Kidney (tissue), 13 donors: ENCODE measurements at regions not wholly inside any gene's neighbourhood (a gene's known extent, or its start where the extent isn't known, plus 50 kb on each side); places are given as distances from the start of the nearest gene placed in this dataset.

Experiments used
- DNase-seq, 5 donors: peaks; one replicate each; pipeline ENCODE4 v3.0.0-alpha.2; 2013 to 2020
- FAIRE-seq: peaks from 2 replicates; lab custom pipeline; 2012; peaks lifted over from hg19 to GRCh38; lab: Jason Lieb, UNC
- H3K27ac ChIP-seq, 2 donors: one replicate each; pipeline ENCODE4 v1.7.0; 2013; ENCODE audit warnings: low read depth in 2 of 2, low read length in 2 of 2, inconsistent platforms in 1 of 2
- H3K27me3 ChIP-seq: one replicate; pipeline ENCODE4 v1.7.1; 2013; ENCODE audit warnings: low read length, inconsistent platforms; ENCODE audit not compliant: control insufficient read depth, insufficient read depth
- H3K36me3 ChIP-seq, 3 donors: one replicate each; pipeline versions ENCODE4 v1.7.0 to v1.7.1; 2013; ENCODE audit warnings: low read length in 3 of 3, control low read depth in 1 of 3, inconsistent platforms in 1 of 3; ENCODE audit not compliant: insufficient read depth in 3 of 3, control insufficient read depth in 2 of 3
- H3K4me1 ChIP-seq, 3 donors: one replicate each; pipeline versions ENCODE4 v1.7.0 to v1.7.1; 2013; ENCODE audit warnings: low read length in 3 of 3, inconsistent platforms in 1 of 3, low read depth in 1 of 3; ENCODE audit not compliant: control insufficient read depth in 2 of 3, insufficient read depth in 2 of 3
- H3K4me3 ChIP-seq, 3 donors: one replicate each; pipeline versions ENCODE4 v1.7.0 to v1.8.1; 2013; ENCODE audit warnings: low read length in 3 of 3, control low read depth in 1 of 3, inconsistent platforms in 1 of 3
- H3K9ac ChIP-seq, 3 donors: one replicate each; pipeline versions ENCODE4 v1.7.0 to v1.7.1; 2013; ENCODE audit warnings: low read length in 3 of 3, control low read depth in 1 of 3, inconsistent platforms in 1 of 3
- H3K9me3 ChIP-seq, 3 donors: one replicate each; pipeline versions ENCODE4 v1.7.0 to v1.7.1; 2013; ENCODE audit warnings: low read length in 3 of 3, control low read depth in 1 of 3, inconsistent platforms in 1 of 3; ENCODE audit not compliant: control insufficient read depth in 2 of 3, insufficient read depth in 1 of 3
- intact Hi-C: fragments of 100-400 bp; cut with DNase I; formaldehyde crosslinking; loops from one replicate; pipeline ENCODE4 v1.11.1; 2022
- TF ChIP-seq, protein P1 (sequence below): IDR thresholded peaks from 3 replicates; pipeline ENCODE4 v1.5.1; 2012; ENCODE audit warnings: mild to moderate bottlenecking, moderate library complexity, borderline replicate concordance; ENCODE audit not compliant: insufficient read depth; ENCODE audit errors: extremely low read depth
- donor health status: control.
- donor health status: control.
- donor health status: control.
- donor health status: control.
- donor health status: control.
- donor health status: DM: yes; HTN: yes; CAD: no.
- donor health status: Normal renal cell carcinoma (clear cell type).

DNA sequence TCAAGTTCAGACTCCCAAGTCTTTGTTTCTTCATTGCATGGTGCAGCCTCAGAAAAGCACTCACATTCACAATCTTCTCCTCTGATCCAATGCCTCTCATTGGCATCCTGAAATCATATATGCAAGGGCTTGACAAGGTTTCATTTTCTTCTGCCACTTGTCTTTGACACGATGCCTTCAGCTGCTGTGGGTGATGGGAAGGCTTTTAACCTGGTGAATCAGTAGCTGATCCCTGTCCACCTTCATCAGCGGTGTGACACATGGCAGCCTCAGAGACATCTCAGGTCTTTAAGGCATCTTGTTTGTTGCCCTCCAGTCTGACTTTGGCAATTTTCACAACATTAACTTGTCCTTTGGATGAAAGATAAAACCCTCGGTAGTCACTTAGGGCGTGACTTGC is 147.2 kb downstream of the PRELID2 start:
- Histone ChIP-seq H3K4me1 (no peaks in the 10 kb centered on the region), H3K36me3 (no peaks in the 10 kb centered on the region), H3K9me3 (no peaks in the 10 kb centered on the region), H3K4me3 (no peak overlapping the region), H3K27me3 (no peaks in the 10 kb centered on the region), H3K27ac (no peak overlapping the region), H3K9ac (no peak overlapping the region)
- DNase-seq (no peak), FAIRE-seq (no peak)
- TF ChIP-seq, protein P1, sequence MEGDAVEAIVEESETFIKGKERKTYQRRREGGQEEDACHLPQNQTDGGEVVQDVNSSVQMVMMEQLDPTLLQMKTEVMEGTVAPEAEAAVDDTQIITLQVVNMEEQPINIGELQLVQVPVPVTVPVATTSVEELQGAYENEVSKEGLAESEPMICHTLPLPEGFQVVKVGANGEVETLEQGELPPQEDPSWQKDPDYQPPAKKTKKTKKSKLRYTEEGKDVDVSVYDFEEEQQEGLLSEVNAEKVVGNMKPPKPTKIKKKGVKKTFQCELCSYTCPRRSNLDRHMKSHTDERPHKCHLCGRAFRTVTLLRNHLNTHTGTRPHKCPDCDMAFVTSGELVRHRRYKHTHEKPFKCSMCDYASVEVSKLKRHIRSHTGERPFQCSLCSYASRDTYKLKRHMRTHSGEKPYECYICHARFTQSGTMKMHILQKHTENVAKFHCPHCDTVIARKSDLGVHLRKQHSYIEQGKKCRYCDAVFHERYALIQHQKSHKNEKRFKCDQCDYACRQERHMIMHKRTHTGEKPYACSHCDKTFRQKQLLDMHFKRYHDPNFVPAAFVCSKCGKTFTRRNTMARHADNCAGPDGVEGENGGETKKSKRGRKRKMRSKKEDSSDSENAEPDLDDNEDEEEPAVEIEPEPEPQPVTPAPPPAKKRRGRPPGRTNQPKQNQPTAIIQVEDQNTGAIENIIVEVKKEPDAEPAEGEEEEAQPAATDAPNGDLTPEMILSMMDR, result no peak
- intact Hi-C loops, result no loop called here

DNA sequence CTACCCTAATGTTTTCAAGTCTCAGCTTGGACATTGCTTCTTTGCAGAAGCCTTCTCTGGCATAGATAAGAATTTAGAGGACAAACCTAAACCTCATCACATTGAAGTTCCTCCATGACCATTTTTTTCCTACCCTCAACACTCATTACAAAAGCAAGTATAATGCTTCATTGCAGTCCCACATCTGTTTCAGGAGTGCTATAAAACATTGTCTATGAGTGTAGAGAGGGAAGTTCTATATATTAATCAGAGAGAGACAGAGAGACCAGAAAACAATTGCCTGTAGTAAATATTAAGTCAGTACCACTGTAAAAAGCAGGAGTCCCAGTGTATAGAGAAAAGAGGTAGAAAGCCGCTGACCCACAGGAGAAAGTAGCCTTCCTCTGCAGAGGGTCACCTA is 149.7 kb downstream of the PRELID2 start:
- no peak overlapping the region for H3K9ac ChIP-seq
- H3K9me3 ChIP-seq, result no peaks in the 10 kb centered on the region
- intact Hi-C loops, result no loop called here
- H3K4me3 ChIP-seq, result no peak overlapping the region
- no peak for FAIRE-seq
- H3K4me1 ChIP-seq, result no peaks in the 10 kb centered on the region
- TF ChIP-seq, protein P1, result no peak
- H3K27me3 ChIP-seq, result no peaks in the 10 kb centered on the region
- H3K27ac ChIP-seq, result no peak overlapping the region
- no peak for DNase-seq
- no peaks in the 10 kb centered on the region for H3K36me3 ChIP-seq

DNA sequence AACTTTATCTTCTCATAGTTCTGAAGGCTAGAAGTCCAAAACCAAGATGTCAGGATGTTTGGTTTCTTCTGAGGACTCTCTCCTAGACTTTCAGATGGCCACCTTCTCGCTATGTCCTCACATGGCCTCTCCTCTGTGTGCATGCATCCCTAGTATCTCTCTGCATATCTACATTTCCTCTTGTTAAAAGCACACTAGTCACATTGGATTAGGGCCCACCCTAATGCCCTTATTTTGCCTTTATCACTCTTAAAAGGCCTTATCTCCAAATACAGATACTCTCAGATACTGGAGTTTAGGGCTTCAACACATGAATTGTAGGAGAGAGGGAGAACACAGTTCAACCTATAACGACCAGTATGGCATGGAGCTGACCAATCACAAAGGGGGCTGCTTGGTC is 151.7 kb downstream of the PRELID2 start:
- Histone ChIP-seq H3K9ac (no peak overlapping the region), H3K4me3 (no peak overlapping the region), H3K27me3 (no peaks in the 10 kb centered on the region), H3K27ac (no peak overlapping the region), H3K9me3 (no peaks in the 10 kb centered on the region), H3K4me1 (no peaks in the 10 kb centered on the region), H3K36me3 (no peaks in the 10 kb centered on the region)
- intact Hi-C loops, result no loop called here
- TF ChIP-seq, protein P1, result no peak
- DNase-seq (no peak), FAIRE-seq (no peak)

DNA sequence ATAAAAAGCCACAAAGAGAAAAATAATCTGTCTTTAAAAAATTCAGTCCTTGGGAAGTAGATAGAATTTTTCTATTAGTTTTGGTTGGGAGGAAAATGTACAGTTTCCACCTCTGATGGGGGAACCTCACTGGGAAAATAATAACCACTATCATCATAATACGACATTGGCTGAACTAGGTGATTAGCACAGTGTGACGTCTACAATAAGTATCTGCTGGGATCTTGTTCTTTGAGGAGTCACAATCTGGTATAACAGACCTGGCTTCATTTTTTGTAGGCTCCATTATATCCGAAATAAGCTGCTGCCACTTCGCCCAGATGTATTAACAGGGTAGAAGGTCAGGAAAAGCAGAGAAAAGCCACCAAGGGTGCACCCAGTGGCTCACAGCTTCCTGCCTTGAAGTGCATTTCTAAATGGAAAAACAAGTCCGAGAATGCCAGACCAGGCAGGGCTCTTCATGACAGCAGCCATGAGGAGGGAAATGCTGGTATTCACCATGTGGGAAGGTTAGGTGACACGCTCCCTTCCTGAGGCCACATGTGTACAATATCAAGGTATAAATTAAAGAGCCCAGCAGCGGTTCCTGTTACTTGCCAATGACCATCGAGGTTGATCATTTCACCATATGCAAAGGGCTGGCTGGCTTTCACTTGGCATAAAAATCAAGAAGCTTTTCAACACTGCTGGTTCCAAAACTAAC is 152.8 kb downstream of the PRELID2 start:
- Histone ChIP-seq H3K27ac (no peak overlapping the region), H3K4me1 (no peaks in the 10 kb centered on the region), H3K4me3 (no peak overlapping the region), H3K9ac (no peak overlapping the region), H3K36me3 (no peaks in the 10 kb centered on the region), H3K9me3 (no peaks in the 10 kb centered on the region), H3K27me3 (no peaks in the 10 kb centered on the region)
- no peak for FAIRE-seq
- intact Hi-C loops, result no loop called here
- DNase-seq, result no peak
- TF ChIP-seq, protein P1, result no peak
